ENCODE measurements at regions not wholly inside any gene's neighbourhood (a gene's known extent, or its start where the extent isn't known, plus 50 kb on each side); places are given as distances from the start of the nearest gene placed in this dataset.

- TF ChIP-seq CTCF (conservative IDR thresholded peaks at IDR 0.05; ENCODE audit: low read length), result no peak
- no peak overlapping the region for H3K4me3 ChIP-seq (ENCODE audit: low read length)
- DNase-seq (ENCODE audit: low read depth), result no peak
Measured at GRCh38 chr1:184900507-184900906, 73.8 kb downstream of the NIBAN1 start.

- no peak for TF ChIP-seq CTCF (conservative IDR thresholded peaks at IDR 0.05; ENCODE audit: low read length)
- no peak for DNase-seq (ENCODE audit: low read depth)
- H3K4me3 ChIP-seq (ENCODE audit: low read length), result no peak overlapping the region
Measured at GRCh38 chr1:184896000-184896399, 78.3 kb downstream of the NIBAN1 start.

- TF ChIP-seq CTCF (conservative IDR thresholded peaks at IDR 0.05; ENCODE audit: low read length), result no peak
- no peak for DNase-seq (ENCODE audit: low read depth)
- H3K4me3 ChIP-seq (ENCODE audit: low read length), result no peak overlapping the region
Measured at GRCh38 chr1:184895086-184895485, 79.2 kb downstream of the NIBAN1 start.

GRCh38 chr1:184893695-184894094 lies 80.6 kb downstream of the NIBAN1 start:
- TF ChIP-seq CTCF (conservative IDR thresholded peaks at IDR 0.05; ENCODE audit: low read length), result no peak
- H3K4me3 ChIP-seq (ENCODE audit: low read length), result no peak overlapping the region
- no peak for DNase-seq (ENCODE audit: low read depth)

- DNase-seq (ENCODE audit: low read depth), result no peak
- TF ChIP-seq CTCF (conservative IDR thresholded peaks at IDR 0.05; ENCODE audit: low read length), result no peak
- H3K4me3 ChIP-seq (ENCODE audit: low read length), result no peak overlapping the region
Measured at GRCh38 chr1:184892116-184892515, 82.2 kb downstream of the NIBAN1 start.

- DNase-seq (ENCODE audit: low read depth), result no peak
- no peak for TF ChIP-seq CTCF (conservative IDR thresholded peaks at IDR 0.05; ENCODE audit: low read length)
- no peak overlapping the region for H3K4me3 ChIP-seq (ENCODE audit: low read length)
Measured at GRCh38 chr1:184891440-184891839, 82.9 kb downstream of the NIBAN1 start.

- peak; percentile 54 for DNase-seq (ENCODE audit: low read depth)
- TF ChIP-seq CTCF (conservative IDR thresholded peaks at IDR 0.05; ENCODE audit: low read length), result no peak
- no peak overlapping the region for H3K4me3 ChIP-seq (ENCODE audit: low read length)
Measured at GRCh38 chr1:184890539-184890973, 83.8 kb downstream of the NIBAN1 start.
